ENCODE measurements at regions not wholly inside any gene's neighbourhood (a gene's known extent, or its start where the extent isn't known, plus 50 kb on each side); places are given as distances from the start of the nearest gene placed in this dataset.

DNA sequence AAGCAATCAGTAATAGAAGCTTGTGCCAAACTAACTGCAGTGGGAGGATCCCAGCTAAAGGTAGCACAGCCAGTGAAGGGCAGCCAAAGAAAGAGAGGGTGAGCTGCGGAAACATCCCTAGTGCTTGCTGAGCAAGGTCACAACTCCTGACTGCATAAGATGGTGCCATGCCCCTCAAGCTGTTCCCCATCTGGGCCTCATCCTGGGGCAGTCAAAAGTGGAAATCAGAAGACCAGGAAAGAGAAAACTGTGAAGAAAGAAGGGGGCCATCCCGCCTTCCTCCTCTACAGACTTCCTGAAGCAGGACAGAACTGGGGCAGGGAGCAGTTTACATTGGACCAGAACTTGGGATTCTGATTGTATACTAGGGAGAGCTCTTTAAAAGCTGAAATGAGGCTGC lies 159.2 kb downstream of the TNFSF13B start:
- TF ChIP-seq, protein P1, sequence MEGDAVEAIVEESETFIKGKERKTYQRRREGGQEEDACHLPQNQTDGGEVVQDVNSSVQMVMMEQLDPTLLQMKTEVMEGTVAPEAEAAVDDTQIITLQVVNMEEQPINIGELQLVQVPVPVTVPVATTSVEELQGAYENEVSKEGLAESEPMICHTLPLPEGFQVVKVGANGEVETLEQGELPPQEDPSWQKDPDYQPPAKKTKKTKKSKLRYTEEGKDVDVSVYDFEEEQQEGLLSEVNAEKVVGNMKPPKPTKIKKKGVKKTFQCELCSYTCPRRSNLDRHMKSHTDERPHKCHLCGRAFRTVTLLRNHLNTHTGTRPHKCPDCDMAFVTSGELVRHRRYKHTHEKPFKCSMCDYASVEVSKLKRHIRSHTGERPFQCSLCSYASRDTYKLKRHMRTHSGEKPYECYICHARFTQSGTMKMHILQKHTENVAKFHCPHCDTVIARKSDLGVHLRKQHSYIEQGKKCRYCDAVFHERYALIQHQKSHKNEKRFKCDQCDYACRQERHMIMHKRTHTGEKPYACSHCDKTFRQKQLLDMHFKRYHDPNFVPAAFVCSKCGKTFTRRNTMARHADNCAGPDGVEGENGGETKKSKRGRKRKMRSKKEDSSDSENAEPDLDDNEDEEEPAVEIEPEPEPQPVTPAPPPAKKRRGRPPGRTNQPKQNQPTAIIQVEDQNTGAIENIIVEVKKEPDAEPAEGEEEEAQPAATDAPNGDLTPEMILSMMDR (IDR thresholded peaks at IDR 0.05): no peak
- no peak for TF ChIP-seq ZFX (IDR thresholded peaks at IDR 0.05; ENCODE audit: borderline replicate concordance)
